Brain microvascular endothelial cell (primary cell): ENCODE measurements at regions not wholly inside any gene's neighbourhood (a gene's known extent, or its start where the extent isn't known, plus 50 kb on each side); places are given as distances from the start of the nearest gene placed in this dataset.

ENCODE experiments used
- DNase-seq: peaks from one replicate; pipeline ENCODE4 v3.0.0-alpha.2; 2020
- H3K27ac ChIP-seq: fragments of 250-450 bp; sonication (Bioruptor Pico); 2 replicates; pipeline ENCODE4 v1.5.1; 2020; ENCODE audit warnings: mild to moderate bottlenecking, moderate library complexity
- H3K27me3 ChIP-seq: fragments of 250-450 bp; sonication (Bioruptor Pico); replicated peaks from 2 replicates; pipeline ENCODE4 v1.5.1; 2020; ENCODE audit warnings: mild to moderate bottlenecking
- H3K36me3 ChIP-seq: fragments of 250-450 bp; sonication (Bioruptor Pico); replicated peaks from 2 replicates; pipeline ENCODE4 v1.5.1; 2020; ENCODE audit warnings: mild to moderate bottlenecking
- H3K4me3 ChIP-seq: 2 replicates; pipeline ENCODE4 v1.5.1; 2011; ENCODE audit warnings: low read depth, mild to moderate bottlenecking, control low read depth, low read length, moderate library complexity
- CTCF ChIP-seq: IDR thresholded peaks from 2 replicates; pipeline ENCODE4 v1.5.1; 2011; ENCODE audit warnings: low read depth, mild to moderate bottlenecking, moderate library complexity, low read length, control low read depth, inconsistent platforms; ENCODE audit errors: missing control alignments
- in situ Hi-C: cut with HindIII; loops from 2 replicates; pipeline ENCODE4 v1.10.0; 2017; ENCODE audit warnings: low sequenced_read_pairs, low pct_ligation_motif_present

- H3K36me3 ChIP-seq: no peaks in the 10 kb centered on the region
- in situ Hi-C loops: no loop called here
- no peak for TF ChIP-seq CTCF
Measured at GRCh38 chr4:23567338-23567737, 322.5 kb downstream of the PPARGC1A start.

GRCh38 chr4:23560748-23561147 lies 329.1 kb downstream of the PPARGC1A start:
- no peak overlapping the region for H3K27ac ChIP-seq
- no peaks in the 10 kb centered on the region for H3K36me3 ChIP-seq
- DNase-seq: no peak
- in situ Hi-C loops: no loop called here
- TF ChIP-seq CTCF: no peak
- H3K27me3 ChIP-seq: no peaks in the 10 kb centered on the region
- H3K4me3 ChIP-seq: no peak overlapping the region

More at GRCh38 chr4:23567338-23567737, 322.5 kb downstream of the PPARGC1A start:
- H3K27me3 ChIP-seq: no peaks in the 10 kb centered on the region
- no peak overlapping the region for H3K4me3 ChIP-seq
- no peak for DNase-seq
- H3K27ac ChIP-seq: no peak overlapping the region

GRCh38 chr4:23558101-23558500 lies 331.7 kb downstream of the PPARGC1A start:
- Histone ChIP-seq H3K36me3 (no peaks in the 10 kb centered on the region), H3K27ac (no peak overlapping the region), H3K27me3 (no peaks in the 10 kb centered on the region), H3K4me3 (no peak overlapping the region)
- TF ChIP-seq CTCF: no peak
- no peak for DNase-seq
- in situ Hi-C loops: no loop called here

GRCh38 chr4:23547601-23548000 lies 342.2 kb downstream of the PPARGC1A start:
- TF ChIP-seq CTCF: no peak
- H3K4me3 ChIP-seq: no peak overlapping the region

GRCh38 chr4:23547096-23547495 lies 342.8 kb downstream of the PPARGC1A start:
- Histone ChIP-seq H3K27ac (no peak overlapping the region), H3K27me3 (no peaks in the 10 kb centered on the region), H3K4me3 (no peak overlapping the region), H3K36me3 (no peaks in the 10 kb centered on the region)
- TF ChIP-seq CTCF: no peak
- in situ Hi-C loops: no loop called here
- no peak for DNase-seq

More at GRCh38 chr4:23547601-23548000, 342.2 kb downstream of the PPARGC1A start:
- DNase-seq: no peak
- H3K27me3 ChIP-seq: no peaks in the 10 kb centered on the region
- H3K36me3 ChIP-seq: no peaks in the 10 kb centered on the region
- no peak overlapping the region for H3K27ac ChIP-seq
- in situ Hi-C loops: no loop called here

GRCh38 chr4:23539969-23540569 lies 349.8 kb downstream of the PPARGC1A start:
- no peak for TF ChIP-seq CTCF
- Histone ChIP-seq H3K4me3 (no peak overlapping the region), H3K27ac (no peak overlapping the region), H3K27me3 (no peaks in the 10 kb centered on the region), H3K36me3 (no peaks in the 10 kb centered on the region)
- DNase-seq: no peak
- in situ Hi-C loops: no loop called here
